NCI-H2081 treated with DMSO at 0.1 percent for 48 hours (cell line): ENCODE measurements at regions not wholly inside any gene's neighbourhood (a gene's known extent, or its start where the extent isn't known, plus 50 kb on each side); places are given as distances from the start of the nearest gene placed in this dataset.

Source experiments
- DNase-seq: peaks from one replicate; lab custom pipeline; 2025; lab: John Stamatoyannopoulos, UW

- DNase-seq, result no peak
Measured at GRCh38 chr10:130799532-130799931, 512.0 kb downstream of the TCERG1L start.

DNA sequence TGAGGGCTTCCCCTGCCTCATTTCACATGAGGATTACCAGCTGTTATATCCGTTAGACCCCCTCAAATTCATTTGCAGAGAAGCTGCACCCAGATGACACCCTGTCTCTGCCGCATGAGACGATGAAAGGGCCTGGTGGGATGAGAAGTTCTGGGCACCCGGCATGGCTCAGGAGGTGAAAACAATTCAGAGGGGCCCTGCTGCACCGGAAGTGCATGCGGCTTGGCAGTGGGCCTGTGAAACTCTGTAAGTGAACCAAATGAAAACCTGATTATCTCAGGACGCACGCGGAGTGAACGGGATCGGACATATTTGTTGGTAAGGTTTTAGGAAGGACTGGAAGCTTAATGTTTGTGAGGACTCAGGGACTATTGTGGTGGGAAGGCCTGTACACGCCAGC, 511.2 kb downstream of the TCERG1L start:
- no peak for DNase-seq

GRCh38 chr10:130801276-130801675, 510.2 kb downstream of the TCERG1L start:
- no peak for DNase-seq

DNA sequence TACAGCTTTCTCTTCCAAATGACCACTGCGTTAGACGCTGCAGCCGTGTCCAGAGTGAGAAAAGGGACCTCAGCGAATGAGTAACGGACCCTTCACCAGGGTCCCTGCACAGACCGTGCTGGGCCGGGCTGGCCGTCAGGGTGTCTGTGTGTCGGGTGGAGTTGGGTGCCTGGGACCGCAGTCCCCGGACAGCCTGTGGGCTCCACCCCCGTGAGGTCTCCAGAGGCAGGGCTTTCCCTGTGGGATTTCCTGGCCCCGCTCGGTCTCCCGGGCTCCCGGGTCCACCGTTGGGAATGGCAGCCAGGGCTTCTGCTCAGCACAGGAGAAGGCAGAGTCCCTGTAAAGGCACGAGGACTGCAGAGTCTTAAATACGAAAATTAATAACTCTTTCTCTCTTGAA, 509.7 kb downstream of the TCERG1L start:
- no peak for DNase-seq

- DNase-seq, result no peak
Measured at GRCh38 chr10:130802301-130802700, 509.2 kb downstream of the TCERG1L start.

GRCh38 chr10:130804281-130804680, 507.2 kb downstream of the TCERG1L start:
- DNase-seq, result no peak

DNA sequence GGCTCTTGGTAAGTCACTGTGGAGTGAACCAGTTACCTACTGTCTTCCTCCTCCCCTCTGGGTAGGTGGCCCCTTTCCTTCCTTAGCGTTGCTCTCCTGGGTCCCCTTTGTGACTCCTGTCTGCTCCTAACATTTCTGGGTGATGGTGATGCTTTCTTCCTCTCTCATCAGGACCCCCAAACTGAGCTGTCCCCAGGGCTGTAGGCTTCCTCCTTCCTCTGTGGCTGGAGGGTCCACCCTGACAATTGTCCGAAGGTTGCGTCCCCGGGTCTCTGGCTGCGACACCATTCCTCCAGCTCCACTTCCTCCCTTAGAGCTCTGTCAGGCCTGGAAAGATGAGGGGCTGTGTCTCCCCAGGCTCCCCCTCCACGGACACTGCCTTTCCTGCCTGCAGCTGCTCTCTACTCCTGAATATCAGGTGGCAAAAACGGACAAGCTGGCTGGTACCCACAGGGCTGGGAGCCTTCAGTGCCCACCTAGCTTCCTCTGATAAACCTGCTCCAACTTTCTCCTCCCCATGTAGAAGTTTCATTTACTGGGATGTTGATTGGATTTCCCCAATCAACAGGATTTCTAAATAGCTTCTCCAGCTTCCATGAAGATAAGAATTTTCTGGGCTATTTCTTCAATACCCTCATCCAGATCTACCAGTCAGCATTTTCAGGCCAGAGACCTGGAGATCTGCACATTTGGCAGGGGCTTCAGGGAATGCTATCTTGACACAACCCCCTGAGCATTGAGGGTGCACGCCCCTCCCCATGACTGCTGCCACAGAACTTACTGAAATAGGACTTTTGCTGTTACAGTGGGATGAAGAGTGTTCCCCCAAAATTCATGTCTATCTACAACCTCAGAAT, 506.5 kb downstream of the TCERG1L start:
- DNase-seq, result no peak

DNA sequence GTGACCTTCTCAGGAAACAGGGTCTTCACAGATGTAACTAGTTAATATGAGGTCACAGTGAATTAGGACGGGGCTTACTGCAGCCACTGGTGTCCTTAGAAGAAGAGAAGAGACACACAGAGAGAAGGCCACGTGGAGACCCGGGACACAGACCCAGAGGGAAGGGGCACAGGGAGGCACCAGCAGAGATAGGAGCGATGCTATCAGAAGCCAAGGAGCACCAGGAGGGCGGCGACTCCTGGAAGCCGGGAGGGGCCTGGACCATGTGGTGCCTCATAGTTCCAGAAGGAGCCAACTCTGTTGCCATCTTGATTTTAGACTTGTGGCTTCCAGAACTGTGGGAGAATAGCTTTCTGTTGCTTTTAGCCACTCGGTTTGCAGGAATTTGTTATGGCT, 505.9 kb downstream of the TCERG1L start:
- DNase-seq, result no peak

DNA sequence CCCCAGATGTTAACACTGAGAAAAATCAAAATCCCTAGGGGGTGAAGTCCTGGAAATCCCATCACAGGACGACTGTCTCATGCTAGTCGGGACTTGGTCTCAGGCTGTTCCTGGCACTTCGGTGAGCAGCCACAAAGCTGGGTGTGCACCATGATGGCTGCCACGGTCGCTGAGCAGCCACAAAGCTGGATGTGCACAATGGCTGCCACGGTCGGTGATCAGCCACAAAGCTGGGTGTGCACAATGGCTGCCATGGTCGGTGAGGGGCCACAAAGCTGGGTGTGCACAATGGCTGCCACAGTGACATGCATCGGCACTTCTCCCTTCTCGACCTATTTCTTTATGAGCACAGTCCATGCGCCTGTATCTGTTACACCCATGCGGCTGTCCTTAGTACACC, 505.1 kb downstream of the TCERG1L start:
- no peak for DNase-seq

GRCh38 chr10:130807096-130807495, 504.4 kb downstream of the TCERG1L start:
- no peak for DNase-seq

GRCh38 chr10:130807721-130808120, 503.8 kb downstream of the TCERG1L start:
- no peak for DNase-seq

DNA sequence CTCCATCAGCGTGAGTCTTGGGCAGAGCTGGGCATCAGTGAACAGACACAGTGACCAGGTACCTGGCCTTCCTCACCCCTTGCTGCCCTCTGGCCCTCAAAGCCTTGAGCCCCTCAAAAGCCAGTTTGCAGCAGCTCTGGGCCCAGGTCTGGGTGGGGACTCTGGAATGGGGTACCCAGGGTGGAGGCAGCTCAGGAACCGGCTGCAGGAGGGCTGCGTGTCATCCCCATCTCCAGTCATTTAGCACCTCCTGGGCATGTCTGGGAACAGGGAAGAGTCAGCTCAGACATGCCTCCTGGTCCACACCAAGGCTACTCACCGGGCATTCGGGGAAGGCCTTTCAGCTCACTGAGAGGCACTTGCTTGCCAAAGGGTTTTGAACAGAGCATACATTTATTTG, 503.3 kb downstream of the TCERG1L start:
- no peak for DNase-seq

GRCh38 chr10:130808686-130809085, 502.8 kb downstream of the TCERG1L start:
- DNase-seq, result no peak

DNA sequence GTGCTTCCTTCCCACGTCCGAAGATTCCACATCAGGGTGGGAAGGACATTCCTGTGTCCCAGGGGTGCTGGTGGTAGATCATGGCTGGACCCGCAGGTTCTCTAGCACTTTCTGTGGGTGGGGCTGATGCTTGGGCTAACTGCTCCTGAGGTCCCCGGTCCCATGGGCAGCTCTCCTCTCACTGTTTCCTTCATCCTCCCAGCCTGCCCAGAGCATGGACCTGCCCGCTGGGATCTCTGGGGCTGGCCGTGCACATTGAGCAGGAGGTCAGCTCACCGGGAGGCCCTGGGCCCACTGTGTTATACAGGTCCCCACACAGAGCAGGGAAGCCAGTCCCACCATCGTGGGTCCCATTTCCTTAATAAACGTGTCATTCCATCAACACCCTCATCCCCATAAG, 502.3 kb downstream of the TCERG1L start:
- DNase-seq, result no peak

DNA sequence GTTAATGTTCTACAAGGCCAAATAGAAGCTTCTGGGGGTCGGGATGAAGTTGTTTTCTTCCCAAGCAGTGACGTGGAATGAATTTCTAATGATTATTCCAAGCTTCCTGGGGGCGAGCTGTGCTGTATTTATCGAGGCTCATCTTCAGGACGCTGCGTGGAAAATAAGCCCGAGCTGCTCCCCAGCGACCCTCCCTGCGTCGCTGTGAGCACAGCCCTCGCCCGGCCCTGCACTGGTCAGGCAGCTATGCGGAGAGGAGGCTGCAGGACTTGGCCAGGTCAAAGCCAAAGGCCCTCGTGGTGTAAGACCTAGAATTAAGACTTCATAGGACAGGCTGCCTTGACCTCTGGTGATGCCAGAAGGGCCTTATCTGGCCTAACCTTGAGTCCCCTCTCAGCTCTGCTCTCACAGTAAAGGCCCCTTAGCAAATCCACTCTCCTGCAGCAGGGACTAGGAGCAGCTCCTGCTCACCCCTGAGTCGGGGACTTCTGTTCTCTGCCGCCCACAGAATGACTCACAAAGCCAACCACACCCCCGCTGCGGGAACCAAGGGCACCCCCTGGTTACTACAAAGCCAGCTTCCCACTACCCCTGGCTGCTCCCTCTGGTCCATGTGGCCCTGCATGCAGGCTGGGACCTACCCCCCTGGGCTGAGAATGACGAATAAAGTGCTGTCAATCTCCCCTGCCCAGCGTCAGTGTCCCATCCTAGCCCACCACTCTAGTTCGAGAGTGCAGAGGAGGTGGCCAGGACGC, 501.6 kb downstream of the TCERG1L start:
- no peak for DNase-seq

DNA sequence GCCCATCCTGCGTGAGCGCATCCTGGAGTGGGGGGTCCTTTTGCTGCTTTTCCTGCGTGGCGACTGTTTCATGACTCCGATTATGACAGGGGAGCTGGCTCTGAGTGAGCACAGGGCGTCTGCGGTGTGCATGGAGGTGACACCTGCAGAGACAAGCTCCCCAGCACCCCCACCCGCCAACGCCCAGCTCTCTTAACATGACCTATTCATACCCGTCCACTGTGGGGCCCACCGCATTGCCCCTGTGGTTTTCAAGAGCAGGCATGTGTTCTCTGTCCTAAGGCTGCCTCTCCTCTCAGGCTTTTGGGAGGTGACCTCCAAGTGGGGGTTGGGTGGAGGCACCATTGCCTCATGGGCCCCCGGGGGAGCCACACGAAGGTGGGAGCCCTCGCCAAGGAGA, 500.7 kb downstream of the TCERG1L start:
- no peak for DNase-seq

DNA sequence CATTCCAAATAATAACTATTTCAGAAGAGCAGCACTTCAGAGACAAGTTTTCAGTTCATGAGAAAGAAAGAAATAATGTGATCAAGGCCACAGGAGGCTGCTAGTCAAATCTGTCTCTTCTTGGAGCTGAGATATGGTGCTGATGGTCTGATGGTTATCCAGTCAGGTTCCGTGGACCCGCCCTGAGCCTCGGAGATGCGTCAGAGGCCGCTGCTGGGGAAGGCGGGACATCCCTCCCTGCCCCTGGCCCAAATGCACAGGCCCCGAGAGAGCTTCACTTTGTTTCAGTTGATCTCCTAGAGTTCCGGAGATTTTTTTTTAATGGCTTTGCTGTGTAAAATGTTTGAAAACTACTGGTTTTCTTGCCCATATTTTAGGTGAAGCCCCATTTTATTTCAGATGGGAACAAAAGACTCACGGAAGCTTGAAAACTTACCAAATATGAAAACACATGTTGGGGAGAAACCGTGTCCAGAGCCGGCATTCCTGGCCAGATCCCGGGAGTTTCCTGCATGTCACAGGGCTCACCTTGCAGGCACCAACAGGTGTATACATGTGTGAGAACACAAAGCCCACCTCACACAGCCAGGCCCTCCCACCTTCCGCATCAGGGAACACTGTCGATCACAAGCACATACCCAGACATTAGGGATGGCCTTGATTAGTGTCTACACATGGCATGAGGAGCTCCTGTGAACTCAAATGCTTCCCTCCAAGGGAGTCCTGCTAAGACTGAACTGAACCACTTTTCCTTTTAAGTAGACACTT, 499.0 kb downstream of the TCERG1L start:
- DNase-seq, result no peak

DNA sequence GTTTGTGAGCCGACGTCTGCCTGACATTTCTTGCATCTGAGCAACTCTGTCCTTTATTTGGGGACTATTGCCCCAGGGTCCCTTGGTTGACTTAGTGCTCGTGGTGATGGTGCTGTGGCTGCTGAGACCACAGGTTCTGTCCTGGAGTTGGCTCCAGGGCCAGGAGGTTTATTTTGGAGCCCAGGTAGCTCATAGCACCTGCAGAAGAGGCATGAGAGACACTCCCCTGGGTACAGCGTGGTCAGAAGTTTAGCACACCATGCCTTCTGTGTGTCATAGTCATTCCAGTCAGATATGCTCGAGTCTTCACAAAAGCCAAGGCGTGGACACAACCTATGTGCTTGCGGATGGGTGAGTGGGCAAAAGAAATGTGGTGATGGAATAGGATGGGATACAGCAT, 496.9 kb downstream of the TCERG1L start:
- no peak for DNase-seq

GRCh38 chr10:130816116-130816901, 495.2 kb downstream of the TCERG1L start:
- DNase-seq, result no peak

GRCh38 chr10:130817046-130817624, 494.4 kb downstream of the TCERG1L start:
- no peak for DNase-seq

DNA sequence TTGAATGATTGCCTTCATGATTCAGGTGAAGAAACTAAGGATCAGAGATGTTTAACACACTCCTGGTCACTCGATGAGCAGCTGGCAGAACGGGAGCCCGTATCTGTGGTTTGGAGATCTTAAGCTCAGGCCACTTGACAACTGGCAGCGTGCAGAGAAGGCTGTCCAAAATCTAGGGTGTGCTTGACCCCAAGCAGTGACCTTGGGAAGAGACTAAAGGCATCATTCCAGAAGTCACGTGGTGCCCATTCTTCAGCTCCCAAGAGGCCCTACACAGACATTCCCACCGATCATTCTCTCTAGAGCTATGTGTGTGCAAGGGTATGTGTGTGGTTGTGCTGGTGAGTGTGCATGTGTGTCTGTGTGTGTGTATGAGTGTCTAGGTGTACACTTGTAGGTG, 493.8 kb downstream of the TCERG1L start:
- DNase-seq, result no peak
